HG02885 (cell line): ENCODE measurements at regions not wholly inside any gene's neighbourhood (a gene's known extent, or its start where the extent isn't known, plus 50 kb on each side); places are given as distances from the start of the nearest gene placed in this dataset.
"Not testable (repeated sequence)": the region's sequence is repeated elsewhere in the genome, so short reads cannot be mapped to it uniquely, and the experiment has no call there.

Experiments used
- ATAC-seq: cut with Tn5 transposase; IDR thresholded peaks from one replicate; pipeline ENCODE4 v1.9.1; 2021; ENCODE audit warnings: mild to moderate bottlenecking; ENCODE audit not compliant: unreplicated experiment, poor library complexity

- no peak for ATAC-seq
Measured at GRCh38 chr12:86435053-86435452, 178.9 kb upstream of the MGAT4C start.

GRCh38 chr12:86429824-86430223, 173.6 kb upstream of the MGAT4C start:
- no peak for ATAC-seq

GRCh38 chr12:86421333-86421732, 165.1 kb upstream of the MGAT4C start:
- no peak for ATAC-seq

- ATAC-seq, result no peak
Measured at GRCh38 chr12:86414201-86414600, 158.0 kb upstream of the MGAT4C start.

- ATAC-seq, result no peak
Measured at GRCh38 chr12:86411710-86412109, 155.5 kb upstream of the MGAT4C start.

- ATAC-seq, result no peak
Measured at GRCh38 chr12:86407620-86408208, 151.5 kb upstream of the MGAT4C start.

- no peak for ATAC-seq
Measured at GRCh38 chr12:86389949-86390348, 133.8 kb upstream of the MGAT4C start.

GRCh38 chr12:86387591-86388145, 131.5 kb upstream of the MGAT4C start:
- ATAC-seq, result no peak

GRCh38 chr12:86383759-86384158, 127.6 kb upstream of the MGAT4C start:
- ATAC-seq, result not testable (repeated sequence)

- ATAC-seq, result no peak
Measured at GRCh38 chr12:86379337-86379736, 123.1 kb upstream of the MGAT4C start.

GRCh38 chr12:86376052-86376451, 119.9 kb upstream of the MGAT4C start:
- no peak for ATAC-seq

- no peak for ATAC-seq
Measured at GRCh38 chr12:86373813-86374212, 117.6 kb upstream of the MGAT4C start.

- no peak for ATAC-seq
Measured at GRCh38 chr12:86367137-86367536, 110.9 kb upstream of the MGAT4C start.

- ATAC-seq, result no peak
Measured at GRCh38 chr12:86349196-86349595, 93.0 kb upstream of the MGAT4C start.

GRCh38 chr12:86333955-86334522, 77.8 kb upstream of the MGAT4C start:
- no peak for ATAC-seq

- no peak for ATAC-seq
Measured at GRCh38 chr12:86331457-86331856, 75.3 kb upstream of the MGAT4C start.

- ATAC-seq, result no peak
Measured at GRCh38 chr12:86331012-86331411, 74.8 kb upstream of the MGAT4C start.

- no peak for ATAC-seq
Measured at GRCh38 chr12:86312232-86312631, 56.0 kb upstream of the MGAT4C start.
